ENCODE measurements at regions not wholly inside any gene's neighbourhood (a gene's known extent, or its start where the extent isn't known, plus 50 kb on each side); places are given as distances from the start of the nearest gene placed in this dataset.

- TF ChIP-seq CREB5 (CRISPR knock-in tag; IDR thresholded peaks at IDR 0.05; ENCODE audit: low read depth) (no peak), POU6F1 (CRISPR knock-in tag; IDR thresholded peaks at IDR 0.05; ENCODE audit: borderline replicate concordance, low read depth) (no peak), PATZ1 (CRISPR knock-in tag; IDR thresholded peaks at IDR 0.05; ENCODE audit: borderline replicate concordance) (no peak), SNAI2 (CRISPR knock-in tag; IDR thresholded peaks at IDR 0.05) (no peak), TSHZ2 (CRISPR knock-in tag; IDR thresholded peaks at IDR 0.05) (no peak), ISL1 (CRISPR knock-in tag; IDR thresholded peaks at IDR 0.05) (no peak), TCF4 (CRISPR knock-in tag; IDR thresholded peaks at IDR 0.05; ENCODE audit: borderline replicate concordance) (no peak), CSDC2 (CRISPR knock-in tag; IDR thresholded peaks at IDR 0.05) (no peak), PPARA (CRISPR knock-in tag; IDR thresholded peaks at IDR 0.05; ENCODE audit: borderline replicate concordance) (no peak), RARB (CRISPR knock-in tag; IDR thresholded peaks at IDR 0.05) (no peak), ZFP3 (CRISPR knock-in tag; IDR thresholded peaks at IDR 0.05) (no peak), BACH2 (CRISPR knock-in tag; IDR thresholded peaks at IDR 0.05; ENCODE audit: borderline replicate concordance) (no peak), ARNTL (CRISPR knock-in tag; IDR thresholded peaks at IDR 0.05; ENCODE audit: borderline replicate concordance, low read depth) (no peak), OSR1 (CRISPR knock-in tag; IDR thresholded peaks at IDR 0.05) (no peak), TOX (CRISPR knock-in tag; IDR thresholded peaks at IDR 0.05; ENCODE audit: borderline replicate concordance) (no peak)
- ATAC-seq, result no peak
Observed at GRCh38 chr6:138580040-138580439, 80.7 kb upstream of the NHSL1 start.

- ATAC-seq, result no peak
- TF ChIP-seq TOX (CRISPR knock-in tag; IDR thresholded peaks at IDR 0.05; ENCODE audit: borderline replicate concordance) (no peak), ZFP3 (CRISPR knock-in tag; IDR thresholded peaks at IDR 0.05) (no peak), ZFP30 (CRISPR knock-in tag; IDR thresholded peaks at IDR 0.05) (no peak), GLIS3 (CRISPR knock-in tag; IDR thresholded peaks at IDR 0.05) (no peak), RARB (CRISPR knock-in tag; IDR thresholded peaks at IDR 0.05) (no peak), ZNF70 (CRISPR knock-in tag; IDR thresholded peaks at IDR 0.05) (no peak), ISL1 (CRISPR knock-in tag; IDR thresholded peaks at IDR 0.05) (no peak), POU6F1 (CRISPR knock-in tag; IDR thresholded peaks at IDR 0.05; ENCODE audit: borderline replicate concordance, low read depth) (no peak), CSDC2 (CRISPR knock-in tag; IDR thresholded peaks at IDR 0.05) (no peak), ZNF8 (CRISPR knock-in tag; IDR thresholded peaks at IDR 0.05) (no peak), TSHZ2 (CRISPR knock-in tag; IDR thresholded peaks at IDR 0.05) (no peak), TCF4 (CRISPR knock-in tag; IDR thresholded peaks at IDR 0.05; ENCODE audit: borderline replicate concordance) (no peak), PATZ1 (CRISPR knock-in tag; IDR thresholded peaks at IDR 0.05; ENCODE audit: borderline replicate concordance) (no peak), OSR1 (CRISPR knock-in tag; IDR thresholded peaks at IDR 0.05) (no peak), CREB5 (CRISPR knock-in tag; IDR thresholded peaks at IDR 0.05; ENCODE audit: low read depth) (no peak), ZC3H10 (CRISPR knock-in tag; IDR thresholded peaks at IDR 0.05) (no peak), SNAI2 (CRISPR knock-in tag; IDR thresholded peaks at IDR 0.05) (no peak)
Observed at GRCh38 chr6:138580801-138581200, 81.5 kb upstream of the NHSL1 start.
